HG03108 (cell line): ENCODE measurements at regions not wholly inside any gene's neighbourhood (a gene's known extent, or its start where the extent isn't known, plus 50 kb on each side); places are given as distances from the start of the nearest gene placed in this dataset.

Experiments
- ATAC-seq: cut with Tn5 transposase; IDR thresholded peaks from one replicate; pipeline ENCODE4 v1.9.1; 2021; ENCODE audit warnings: moderate library complexity; ENCODE audit not compliant: unreplicated experiment

DNA sequence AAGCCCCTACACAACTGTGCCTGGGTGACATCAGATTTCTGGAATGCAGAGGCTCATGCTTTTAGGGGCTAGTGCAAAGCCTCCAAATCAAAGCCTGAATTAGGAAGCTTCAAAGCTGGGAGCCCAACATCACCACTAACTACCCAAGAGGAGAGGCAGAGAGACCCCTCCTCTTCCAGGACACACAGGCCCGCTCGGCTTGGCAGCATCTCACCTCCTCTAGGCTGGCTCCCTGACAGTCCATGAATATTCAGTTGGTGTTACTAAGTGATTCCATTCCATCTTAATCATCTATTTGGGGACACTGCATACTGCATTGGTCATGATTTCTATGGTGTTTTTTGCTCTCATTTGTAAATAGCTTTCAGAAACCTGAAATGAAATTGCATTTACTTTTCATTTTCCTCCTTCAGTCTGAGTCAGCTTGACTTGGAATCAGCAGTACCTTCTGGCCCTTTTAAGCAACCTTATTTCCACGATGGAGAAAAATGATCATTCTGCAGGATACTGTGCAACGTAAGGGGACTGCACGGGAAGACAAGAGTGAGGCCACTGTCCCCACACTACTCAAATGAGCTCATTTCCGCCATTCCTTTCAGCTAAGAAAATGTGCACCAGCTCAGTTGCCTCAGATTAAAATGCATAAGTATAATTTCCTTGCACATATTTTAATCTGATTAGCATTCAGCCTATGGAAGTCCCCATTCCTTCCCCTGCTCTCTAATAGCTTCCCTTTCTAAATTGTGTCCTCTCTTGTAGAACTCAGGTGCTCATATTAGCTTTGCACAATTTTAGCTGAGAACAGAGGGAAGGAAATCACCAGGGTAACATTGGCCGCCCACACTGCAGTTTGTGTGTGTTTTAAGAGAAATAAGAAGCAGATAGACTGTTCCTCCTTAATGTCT lies 219.9 kb downstream of the RFC3 start:
- ATAC-seq: no peak

DNA sequence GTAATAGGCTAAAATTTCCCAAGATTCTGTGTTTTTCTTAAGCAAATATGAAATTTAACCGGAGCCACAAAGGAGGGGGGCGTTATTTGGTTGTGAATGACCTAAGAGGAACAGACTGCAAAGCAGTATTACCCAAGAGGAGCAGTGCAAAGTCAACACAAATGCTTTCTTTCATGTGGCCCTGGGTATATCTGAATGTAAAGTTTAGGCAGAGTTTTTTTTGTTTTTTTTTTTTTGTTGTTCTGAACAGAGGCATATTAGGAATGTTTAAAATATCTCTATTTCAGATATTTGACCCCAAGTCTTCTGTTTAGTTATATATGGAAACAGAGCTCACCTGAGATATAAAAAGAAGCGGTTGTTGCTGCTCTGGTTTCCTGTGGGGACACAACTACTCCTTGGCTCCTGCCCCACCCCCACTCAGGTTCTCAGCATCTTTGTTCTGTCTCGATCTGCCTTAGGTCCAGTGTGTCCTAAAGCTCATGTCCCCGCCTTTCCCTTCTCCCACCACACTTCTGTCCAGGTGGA lies 220.7 kb downstream of the RFC3 start:
- no peak for ATAC-seq

- no peak for ATAC-seq
Observed at GRCh38 chr13:34039678-34040077, 221.7 kb downstream of the RFC3 start.

GRCh38 chr13:34040863-34041262 lies 222.9 kb downstream of the RFC3 start:
- ATAC-seq: no peak

DNA sequence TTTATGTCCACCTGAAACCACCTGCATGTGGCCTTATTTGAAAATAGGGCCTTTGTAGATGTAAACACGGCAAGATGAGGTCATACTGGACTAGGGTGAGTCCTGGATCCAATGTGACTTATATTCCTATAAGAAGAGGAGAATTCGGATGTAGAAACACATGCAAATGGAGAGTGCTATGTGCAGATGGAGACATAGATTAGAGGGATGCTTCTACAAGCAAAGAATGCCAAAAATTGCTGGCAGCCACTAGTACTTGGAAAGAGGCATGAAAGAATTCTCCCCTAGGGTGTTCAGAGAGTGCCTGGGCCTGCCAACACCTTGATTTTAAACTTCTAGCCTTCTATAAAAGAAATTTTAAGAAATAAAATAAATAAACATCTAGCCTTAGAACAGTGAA lies 226.1 kb downstream of the RFC3 start:
- ATAC-seq: no peak

DNA sequence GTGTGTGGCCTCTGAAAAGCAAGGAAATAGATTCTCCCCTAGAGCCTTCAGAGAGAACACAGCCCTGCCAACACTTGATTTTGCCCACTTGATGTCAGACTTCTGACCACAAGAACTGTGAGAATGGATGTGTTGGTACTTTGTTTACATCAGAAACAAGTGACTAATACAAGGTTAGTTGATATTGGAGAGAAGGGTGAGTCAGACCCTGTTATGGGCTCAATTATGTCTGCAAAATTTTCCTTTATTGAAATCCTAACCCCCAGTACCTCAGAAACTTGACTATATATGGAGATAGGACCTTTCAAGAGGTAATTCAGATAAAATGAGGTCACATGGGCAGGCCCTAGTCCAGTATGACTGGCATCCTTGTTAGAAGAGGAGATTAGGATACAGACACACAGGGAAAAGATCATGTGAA lies 226.7 kb downstream of the RFC3 start:
- ATAC-seq: no peak

- ATAC-seq: no peak
Observed at GRCh38 chr13:34046457-34046856, 228.5 kb downstream of the RFC3 start.

DNA sequence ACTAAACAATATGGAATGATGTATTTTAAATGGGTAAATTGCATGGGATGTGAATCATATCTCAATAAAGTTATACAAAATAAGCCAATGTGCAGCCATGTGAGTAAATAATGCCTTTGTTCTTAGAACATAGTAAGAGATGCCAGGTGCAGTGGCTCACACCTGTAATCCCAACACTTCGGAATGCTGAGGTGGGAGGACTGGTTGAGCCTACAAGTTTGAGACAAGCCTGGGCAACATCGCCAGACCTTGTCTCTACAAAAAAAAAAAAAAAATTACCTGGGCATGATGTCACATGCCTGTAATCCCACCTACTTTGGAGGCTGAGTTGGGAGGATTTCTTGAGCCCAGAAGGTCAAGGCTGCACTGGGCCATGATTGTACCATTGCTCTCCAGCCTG lies 230.7 kb downstream of the RFC3 start:
- ATAC-seq: no peak

- ATAC-seq: no peak
Observed at GRCh38 chr13:34056733-34057258, 238.8 kb downstream of the RFC3 start.

- no peak for ATAC-seq
Observed at GRCh38 chr13:34064456-34065205, 246.7 kb downstream of the RFC3 start.

GRCh38 chr13:34065928-34066327 lies 248.0 kb downstream of the RFC3 start:
- ATAC-seq: no peak

DNA sequence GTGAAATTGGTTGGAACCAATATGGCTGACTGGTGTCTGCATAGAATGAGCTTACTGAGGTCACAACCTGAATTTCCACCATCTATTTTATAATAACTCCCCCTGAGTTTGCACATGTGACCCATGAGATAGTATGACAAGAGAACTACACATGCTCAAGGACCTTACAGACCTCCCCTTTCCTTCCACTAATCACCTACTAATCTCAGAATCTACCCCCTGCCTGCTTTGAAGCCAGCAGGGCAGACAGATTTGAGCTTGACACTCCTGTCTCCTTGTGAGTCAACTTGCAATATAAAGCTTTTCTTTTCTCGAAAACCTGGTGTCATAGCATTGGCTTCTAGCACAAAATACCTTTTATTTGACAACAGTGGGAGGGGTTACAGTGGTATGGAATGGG lies 248.4 kb downstream of the RFC3 start:
- no peak for ATAC-seq

DNA sequence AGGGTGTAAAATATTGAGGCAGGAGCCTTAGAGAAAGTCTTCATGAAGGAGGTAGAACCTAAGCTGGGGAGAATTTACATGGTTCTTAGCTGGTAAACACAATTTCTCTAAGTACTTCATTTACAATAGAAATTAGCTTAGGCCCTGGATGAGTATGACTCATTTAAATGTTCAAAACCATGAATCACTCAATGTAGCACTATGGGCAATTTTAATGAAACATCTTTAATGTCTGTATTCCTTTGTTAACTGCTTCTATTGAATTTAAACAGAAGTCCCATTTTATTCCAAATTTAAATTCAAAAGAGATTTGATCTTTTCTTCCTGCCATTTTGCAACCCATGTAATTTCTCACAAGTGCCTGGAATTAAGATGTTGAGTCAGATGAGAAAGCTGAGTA lies 252.1 kb downstream of the RFC3 start:
- ATAC-seq: no peak

DNA sequence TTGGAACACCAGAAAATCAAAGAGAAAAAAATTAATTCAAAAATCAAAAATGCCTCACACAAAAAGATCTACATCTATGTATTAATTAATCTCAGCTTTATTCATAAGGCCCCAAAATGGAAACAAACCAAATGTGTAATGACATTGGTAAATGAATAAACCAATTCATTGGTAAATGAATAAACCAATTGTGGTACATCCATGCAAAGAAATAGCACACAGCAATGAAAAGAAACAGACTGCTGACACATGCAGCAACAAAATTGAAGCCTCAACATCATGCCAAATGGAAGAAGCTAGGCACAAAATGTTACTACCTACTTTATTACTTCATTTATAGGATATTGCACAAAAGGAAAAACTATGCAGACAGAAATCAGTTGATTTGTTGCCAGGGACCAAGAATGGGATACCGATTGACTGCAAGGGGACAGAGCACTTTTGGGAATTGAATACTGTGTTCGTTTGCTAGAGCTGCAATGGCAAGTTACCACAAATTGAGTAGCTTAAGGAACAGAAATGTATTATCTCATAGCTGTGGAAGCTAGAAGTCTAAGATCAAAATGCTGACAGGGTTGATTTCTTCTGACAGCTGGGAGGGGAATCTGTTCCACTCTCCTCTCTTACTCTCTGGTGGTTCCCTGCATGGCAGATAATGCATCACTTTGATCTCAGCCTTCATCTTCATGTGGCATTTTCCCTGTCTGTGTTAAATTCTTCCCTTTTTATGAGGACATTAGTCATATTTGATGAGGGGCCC lies 252.8 kb downstream of the RFC3 start:
- ATAC-seq: no peak

DNA sequence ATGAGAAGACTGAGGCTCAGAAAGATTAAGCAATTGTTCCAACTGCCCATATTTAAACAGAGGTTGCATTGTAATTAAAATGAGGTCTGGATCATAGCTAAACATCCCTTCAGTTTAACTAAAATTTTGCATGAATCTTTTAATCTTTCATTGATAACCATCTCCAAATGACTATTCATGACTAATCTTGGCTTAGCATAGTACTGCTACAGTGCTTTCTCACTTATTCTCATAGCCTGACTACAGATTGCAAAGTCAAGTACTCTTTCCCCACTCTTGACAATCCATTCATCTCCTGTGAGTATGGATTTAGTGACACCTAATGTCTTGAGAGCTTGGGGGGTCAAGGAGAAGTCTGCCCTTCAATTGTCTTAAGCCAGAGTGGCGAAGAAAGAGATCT lies 258.4 kb downstream of the RFC3 start:
- ATAC-seq: no peak

DNA sequence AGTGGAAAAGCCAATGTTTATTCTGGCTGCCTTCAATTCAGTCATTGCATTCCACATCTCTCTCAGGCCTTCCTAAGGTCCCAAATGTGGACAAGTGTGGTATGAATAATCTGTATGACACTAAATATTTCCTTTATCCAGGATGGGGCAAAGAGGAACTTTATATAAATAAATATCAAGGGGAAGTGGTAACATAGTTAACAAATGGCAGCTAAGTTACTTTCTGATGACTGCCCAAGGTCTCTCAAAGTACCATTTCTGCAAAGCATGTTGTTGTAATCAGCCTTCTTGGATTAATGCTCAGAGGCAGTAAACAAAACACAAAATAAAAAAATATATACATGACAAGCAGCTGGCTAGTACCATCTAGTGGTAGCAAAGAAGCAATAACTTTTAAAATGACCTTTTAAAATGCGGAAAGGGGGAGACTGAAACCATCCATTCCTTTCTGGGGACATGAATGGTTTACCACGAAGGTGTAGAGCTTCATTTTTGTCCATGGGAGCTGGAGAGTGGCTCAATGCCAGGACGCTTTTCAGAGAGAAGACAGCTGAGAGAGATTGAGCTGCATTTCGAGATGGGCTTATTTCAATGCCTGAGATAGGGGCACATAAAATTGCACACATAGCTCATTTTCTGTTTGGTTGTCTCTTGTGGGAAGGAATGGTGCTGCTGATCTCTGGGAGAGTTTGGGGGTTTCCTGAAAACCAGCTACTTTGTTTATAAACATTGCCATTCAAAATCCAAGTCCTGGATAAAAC lies 259.2 kb downstream of the RFC3 start:
- ATAC-seq: no peak

- no peak for ATAC-seq
Observed at GRCh38 chr13:34078334-34078999, 260.5 kb downstream of the RFC3 start.

DNA sequence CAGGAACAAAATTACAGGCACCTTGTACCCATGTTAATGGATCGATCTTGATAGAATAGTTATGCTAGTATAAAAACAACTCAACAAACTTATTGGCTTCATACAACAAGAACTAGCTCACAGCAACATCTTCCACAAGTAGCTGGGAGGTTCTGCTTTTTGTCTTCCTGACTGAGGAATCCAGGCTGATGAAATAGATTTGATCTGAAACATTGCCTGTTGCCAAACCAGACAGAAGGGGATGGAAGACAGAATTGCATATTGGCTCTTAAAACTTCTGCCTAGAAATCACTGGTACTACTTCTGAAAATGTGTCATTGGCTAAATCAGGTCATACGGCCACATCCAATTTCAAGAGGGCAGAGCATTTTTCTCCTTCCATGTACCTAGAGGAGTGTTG lies 267.3 kb downstream of the RFC3 start:
- ATAC-seq: no peak

DNA sequence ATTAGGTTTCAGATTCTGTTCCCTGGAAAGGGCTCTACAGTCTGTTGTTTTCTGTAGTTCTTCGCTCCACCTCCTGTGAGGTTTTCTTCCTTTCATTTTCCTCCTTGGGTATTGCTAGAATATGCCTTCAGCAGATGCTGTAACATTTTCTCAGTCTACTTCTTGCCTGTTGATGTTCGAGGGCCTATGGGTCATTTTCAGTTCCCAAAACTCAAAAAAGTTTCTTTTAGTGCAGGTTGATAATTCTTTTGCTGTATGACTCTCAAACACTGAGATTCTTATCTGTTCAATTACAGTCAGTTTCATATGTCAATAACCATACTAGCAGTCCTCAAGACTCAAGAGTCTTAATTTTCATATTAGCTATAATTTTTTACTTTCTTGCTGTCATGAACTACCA lies 268.3 kb downstream of the RFC3 start:
- no peak for ATAC-seq

GRCh38 chr13:34087791-34088190 lies 269.8 kb downstream of the RFC3 start:
- no peak for ATAC-seq
